ENCODE measurements at regions not wholly inside any gene's neighbourhood (a gene's known extent, or its start where the extent isn't known, plus 50 kb on each side); places are given as distances from the start of the nearest gene placed in this dataset.

DNA sequence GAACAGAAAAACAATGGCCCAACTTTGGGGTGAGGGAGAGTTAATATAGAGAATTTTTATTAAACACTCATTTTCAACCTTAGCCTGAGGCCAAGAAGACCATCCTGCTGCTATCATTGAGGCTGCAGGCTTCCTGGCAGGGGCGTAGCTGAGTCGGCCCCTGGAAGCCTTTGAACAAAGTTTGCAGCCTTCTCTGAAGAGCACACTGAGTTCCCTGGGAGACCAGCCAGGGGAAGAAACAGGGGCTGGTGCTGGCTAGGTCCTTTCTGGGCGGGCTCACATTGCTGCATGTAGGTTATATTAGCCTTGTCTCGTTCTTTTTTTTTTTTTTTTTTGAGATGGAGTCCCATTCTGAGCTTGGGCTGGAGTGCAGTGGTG lies 126.8 kb upstream of the HS6ST1 start:
- no peaks in the 10 kb centered on the region for H4K20me1 ChIP-seq (ENCODE audit: insufficient read depth, low read length)
- no peaks in the 10 kb centered on the region for H3K4me1 ChIP-seq (ENCODE audit: insufficient read depth, low read length)
- H3K9me3 ChIP-seq (ENCODE audit: low read depth, low read length), result no peaks in the 10 kb centered on the region
- no peaks in the 10 kb centered on the region for H3K27me3 ChIP-seq (ENCODE audit: insufficient read depth, low read length)
- peak; percentile 27 for DNase-seq (ENCODE audit: insufficient read length, low spot score, missing footprints)
- no peaks in the 10 kb centered on the region for H3K79me2 ChIP-seq (ENCODE audit: insufficient read depth, low read length)
- no peak overlapping the region for H3K4me2 ChIP-seq (ENCODE audit: insufficient read depth, low read length)
- TF ChIP-seq, protein P1, sequence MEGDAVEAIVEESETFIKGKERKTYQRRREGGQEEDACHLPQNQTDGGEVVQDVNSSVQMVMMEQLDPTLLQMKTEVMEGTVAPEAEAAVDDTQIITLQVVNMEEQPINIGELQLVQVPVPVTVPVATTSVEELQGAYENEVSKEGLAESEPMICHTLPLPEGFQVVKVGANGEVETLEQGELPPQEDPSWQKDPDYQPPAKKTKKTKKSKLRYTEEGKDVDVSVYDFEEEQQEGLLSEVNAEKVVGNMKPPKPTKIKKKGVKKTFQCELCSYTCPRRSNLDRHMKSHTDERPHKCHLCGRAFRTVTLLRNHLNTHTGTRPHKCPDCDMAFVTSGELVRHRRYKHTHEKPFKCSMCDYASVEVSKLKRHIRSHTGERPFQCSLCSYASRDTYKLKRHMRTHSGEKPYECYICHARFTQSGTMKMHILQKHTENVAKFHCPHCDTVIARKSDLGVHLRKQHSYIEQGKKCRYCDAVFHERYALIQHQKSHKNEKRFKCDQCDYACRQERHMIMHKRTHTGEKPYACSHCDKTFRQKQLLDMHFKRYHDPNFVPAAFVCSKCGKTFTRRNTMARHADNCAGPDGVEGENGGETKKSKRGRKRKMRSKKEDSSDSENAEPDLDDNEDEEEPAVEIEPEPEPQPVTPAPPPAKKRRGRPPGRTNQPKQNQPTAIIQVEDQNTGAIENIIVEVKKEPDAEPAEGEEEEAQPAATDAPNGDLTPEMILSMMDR (IDR thresholded peaks at IDR 0.05; ENCODE audit: extremely low read depth, low read depth, low read length), result no peak
- no peak overlapping the region for H3K27ac ChIP-seq (ENCODE audit: low read depth, low read length)
- no peak overlapping the region for H2AFZ ChIP-seq (ENCODE audit: low read length)
- no peak overlapping the region for H3K4me3 ChIP-seq (ENCODE audit: insufficient read depth, low read length)
- no peaks in the 10 kb centered on the region for H3K36me3 ChIP-seq (ENCODE audit: insufficient read depth, low read length)

DNA sequence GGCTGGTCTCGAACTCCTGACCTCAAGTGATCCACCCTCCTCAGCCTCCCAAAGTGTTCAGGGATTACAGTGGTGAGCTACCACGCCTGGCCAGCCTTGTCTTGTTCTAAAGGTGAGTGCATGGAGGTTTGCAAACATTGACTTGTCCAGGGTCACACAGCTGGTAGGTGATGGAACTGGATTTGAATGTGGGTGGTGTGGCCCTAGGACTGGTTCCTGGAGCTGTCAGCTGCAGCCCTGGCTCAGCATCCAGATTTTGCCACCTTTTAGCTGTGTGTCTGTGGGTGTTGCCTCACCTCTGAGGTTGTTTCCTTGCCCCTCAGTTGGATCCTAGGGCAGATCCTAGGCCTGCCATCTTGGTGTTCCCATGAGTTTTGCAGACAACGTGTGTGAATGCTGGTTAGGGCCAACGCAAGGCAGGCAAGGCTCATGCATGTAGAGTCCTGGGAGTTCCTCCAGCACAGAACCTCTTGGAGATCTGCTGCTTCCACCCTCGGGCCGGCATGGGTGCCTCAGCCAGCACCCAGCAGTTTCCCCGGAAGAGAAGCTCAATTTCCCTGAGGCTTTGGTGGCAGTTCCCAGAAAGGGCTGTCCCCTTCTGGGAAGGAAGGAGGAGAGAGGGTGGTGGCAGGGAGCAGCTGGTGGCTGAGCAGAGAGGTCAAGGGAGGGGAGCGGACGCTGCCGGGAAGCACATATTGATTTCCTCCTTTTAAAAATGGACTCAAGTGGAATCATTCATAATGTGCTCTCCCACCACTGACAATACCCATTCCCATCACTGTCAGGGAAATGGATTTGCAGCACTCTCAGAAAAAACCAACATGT lies 127.6 kb upstream of the HS6ST1 start:
- TF ChIP-seq, protein P1 (IDR thresholded peaks at IDR 0.05; ENCODE audit: extremely low read depth, low read depth, low read length), result no peak
- H3K27ac ChIP-seq (ENCODE audit: low read depth, low read length), result no peak overlapping the region
- peak; percentile 48 for DNase-seq (ENCODE audit: insufficient read length, low spot score, missing footprints)
- H3K4me1 ChIP-seq (ENCODE audit: insufficient read depth, low read length), result no peaks in the 10 kb centered on the region
- H2AFZ ChIP-seq (ENCODE audit: low read length), result no peak overlapping the region
- H3K79me2 ChIP-seq (ENCODE audit: insufficient read depth, low read length), result no peaks in the 10 kb centered on the region
- H3K4me3 ChIP-seq (ENCODE audit: insufficient read depth, low read length), result no peak overlapping the region
- no peaks in the 10 kb centered on the region for H3K9me3 ChIP-seq (ENCODE audit: low read depth, low read length)
- H3K27me3 ChIP-seq (ENCODE audit: insufficient read depth, low read length), result no peaks in the 10 kb centered on the region
- H3K36me3 ChIP-seq (ENCODE audit: insufficient read depth, low read length), result no peaks in the 10 kb centered on the region
- no peak overlapping the region for H3K4me2 ChIP-seq (ENCODE audit: insufficient read depth, low read length)
- H4K20me1 ChIP-seq (ENCODE audit: insufficient read depth, low read length), result no peaks in the 10 kb centered on the region

DNA sequence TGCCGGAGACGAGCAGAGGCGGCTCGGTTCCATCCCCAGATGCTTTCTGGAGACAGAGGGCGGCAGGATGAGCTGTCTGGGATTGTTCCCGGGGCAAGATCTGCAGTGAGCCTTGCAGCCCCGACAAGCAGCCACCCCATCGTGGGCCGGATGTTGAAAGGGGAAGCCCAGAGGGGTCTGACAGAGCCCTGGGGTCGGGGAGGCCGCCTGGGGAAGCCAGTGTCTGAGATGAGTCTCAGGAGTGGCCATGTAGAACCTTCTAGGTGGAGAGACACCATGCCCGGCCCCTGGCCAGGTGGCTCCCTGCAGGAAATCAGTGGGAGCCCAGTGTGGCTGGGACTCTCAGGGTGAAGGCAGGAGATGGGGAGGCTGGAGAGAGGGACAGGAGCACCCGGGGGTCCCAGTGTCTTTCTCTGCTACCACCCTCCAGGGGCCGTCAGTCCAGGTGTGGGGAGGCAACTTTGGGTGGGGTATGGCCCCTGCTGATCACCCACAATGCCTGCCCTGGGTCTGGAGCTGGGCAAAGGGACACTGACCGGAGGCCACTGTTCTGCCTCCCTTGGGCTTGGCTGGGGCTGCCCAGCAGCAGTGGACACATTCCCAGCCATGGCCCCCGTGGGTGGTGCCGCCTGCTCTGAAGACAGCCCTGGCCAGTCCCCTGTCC lies 128.3 kb upstream of the HS6ST1 start:
- TF ChIP-seq, protein P1 (IDR thresholded peaks at IDR 0.05; ENCODE audit: extremely low read depth, low read depth, low read length), result no peak
- peak; percentile 73 for DNase-seq (ENCODE audit: insufficient read length, low spot score, missing footprints)
- Histone ChIP-seq H4K20me1 (ENCODE audit: insufficient read depth, low read length) (no peaks in the 10 kb centered on the region), H3K4me1 (ENCODE audit: insufficient read depth, low read length) (no peaks in the 10 kb centered on the region), H3K4me3 (ENCODE audit: insufficient read depth, low read length) (no peak overlapping the region), H3K79me2 (ENCODE audit: insufficient read depth, low read length) (no peaks in the 10 kb centered on the region), H3K9me3 (ENCODE audit: low read depth, low read length) (no peaks in the 10 kb centered on the region), H3K36me3 (ENCODE audit: insufficient read depth, low read length) (no peaks in the 10 kb centered on the region), H3K27me3 (ENCODE audit: insufficient read depth, low read length) (no peaks in the 10 kb centered on the region), H3K4me2 (ENCODE audit: insufficient read depth, low read length) (no peak overlapping the region), H2AFZ (ENCODE audit: low read length) (no peak overlapping the region), H3K27ac (ENCODE audit: low read depth, low read length) (no peak overlapping the region)

DNA sequence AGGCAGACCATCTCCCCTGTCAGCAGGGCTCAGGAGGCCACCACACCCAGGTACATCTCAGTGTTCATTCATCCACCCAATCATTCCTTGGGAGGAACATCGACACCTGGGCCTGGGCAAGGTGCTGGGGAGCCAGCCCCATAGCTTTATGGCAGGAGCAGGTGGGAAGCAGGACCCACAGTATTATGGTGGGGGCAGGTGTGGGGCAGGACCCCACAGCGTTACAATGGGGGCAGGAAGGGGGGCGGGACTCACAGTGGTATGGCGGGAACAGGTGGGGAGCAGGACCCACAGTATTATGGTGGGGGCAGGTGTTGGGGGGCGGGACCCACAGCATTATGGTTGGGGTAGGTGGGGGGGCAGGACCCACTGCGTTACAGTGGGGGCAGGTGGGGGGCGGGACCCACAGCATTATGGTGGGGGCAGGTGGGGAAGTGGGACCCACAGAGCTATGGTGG lies 128.9 kb upstream of the HS6ST1 start:
- H3K9me3 ChIP-seq (ENCODE audit: low read depth, low read length), result no peaks in the 10 kb centered on the region
- DNase-seq (ENCODE audit: insufficient read length, low spot score, missing footprints), result peak; percentile 73
- no peak overlapping the region for H3K4me2 ChIP-seq (ENCODE audit: insufficient read depth, low read length)
- H3K4me1 ChIP-seq (ENCODE audit: insufficient read depth, low read length), result no peaks in the 10 kb centered on the region
- H3K4me3 ChIP-seq (ENCODE audit: insufficient read depth, low read length), result no peak overlapping the region
- H2AFZ ChIP-seq (ENCODE audit: low read length), result no peak overlapping the region
- no peak overlapping the region for H3K27ac ChIP-seq (ENCODE audit: low read depth, low read length)
- no peaks in the 10 kb centered on the region for H4K20me1 ChIP-seq (ENCODE audit: insufficient read depth, low read length)
- no peaks in the 10 kb centered on the region for H3K36me3 ChIP-seq (ENCODE audit: insufficient read depth, low read length)
- TF ChIP-seq, protein P1 (IDR thresholded peaks at IDR 0.05; ENCODE audit: extremely low read depth, low read depth, low read length), result no peak
- no peaks in the 10 kb centered on the region for H3K27me3 ChIP-seq (ENCODE audit: insufficient read depth, low read length)
- no peaks in the 10 kb centered on the region for H3K79me2 ChIP-seq (ENCODE audit: insufficient read depth, low read length)
